Stomach (tissue), 8 donors: ENCODE measurements at regions not wholly inside any gene's neighbourhood (a gene's known extent, or its start where the extent isn't known, plus 50 kb on each side); places are given as distances from the start of the nearest gene placed in this dataset.

Experiments used
- DNase-seq, 2 donors: peaks; one replicate each; pipeline versions ENCODE4 v3.0.0 to v3.0.0-alpha.2; 2013 to 2019
- H3K27ac ChIP-seq, 5 donors: fragments of 200-600 bp in 4 of 5; sonication (generic) in 4 of 5; one replicate each; pipeline ENCODE4 v1.5.1; 2013 to 2019; ENCODE audit warnings: mild to moderate bottlenecking in 1 of 5, moderate library complexity in 1 of 5
- H3K27me3 ChIP-seq, 3 donors: fragments of 200-600 bp; sonication (generic); one replicate each; pipeline ENCODE4 v1.5.1; 2017 to 2019; ENCODE audit warnings: mixed run types in 1 of 3
- H3K36me3 ChIP-seq, 4 donors: fragments of 200-600 bp; sonication (generic); 1 replicate in 3 of 4; 2 replicates in 1 of 4; pipeline ENCODE4 v1.5.1; 2016 to 2019
- H3K4me1 ChIP-seq, 4 donors: fragments of 200-600 bp; sonication (generic); one replicate each; pipeline ENCODE4 v1.5.1; 2016 to 2019
- H3K4me3 ChIP-seq, 4 donors: fragments of 200-600 bp; sonication (generic) in 3 of 4; one replicate each; pipeline ENCODE4 v1.5.1; 2016 to 2019; ENCODE audit warnings: mild to moderate bottlenecking in 1 of 4
- H3K9me3 ChIP-seq, 4 donors: fragments of 200-600 bp; sonication (generic); one replicate each; pipeline ENCODE4 v1.5.1; 2016 to 2019
- EP300 ChIP-seq: sonication (generic); formaldehyde crosslinking; IDR thresholded peaks from one replicate; pipeline ENCODE4 v1.6.1; 2017; ENCODE audit warnings: antibody characterized with exemption
- POLR2A ChIP-seq, 4 donors: fragments of 450-650 bp; IDR thresholded peaks; one replicate each; pipeline ENCODE4 v1.6.1; 2016; ENCODE audit warnings: antibody characterized with exemption in 4 of 4, control low read depth in 2 of 4, mild to moderate bottlenecking in 1 of 4, moderate library complexity in 1 of 4
- POLR2AphosphoS5 ChIP-seq, 3 donors: sonication (generic); formaldehyde crosslinking; IDR thresholded peaks; one replicate each; pipeline ENCODE4 v1.6.1; 2016; ENCODE audit warnings: antibody characterized with exemption in 3 of 3
- WGBS, 5 donors: extraction: QIAGEN DNeasy Blood & Tissue Kit in 3 of 5; methylation state at CpG; one replicate each; pipeline versions ENCODE4 v1.1.5 to v1.1.7; 2013 to 2018; 5-methylcytosine and 5-hydroxymethylcytosine counted together
- intact Hi-C: fragments of 100-400 bp; cut with DNase I; formaldehyde crosslinking; loops from one replicate; pipeline ENCODE4 v1.15.1; 2023; ENCODE audit warnings: low total_unique reads
- TF ChIP-seq, protein P1 (sequence below), 7 experiments: fragments of 450-650 bp in 4 of 7; fragments of 200-600 bp in 3 of 7; sonication (generic) in 3 of 7; IDR thresholded peaks; one replicate each; pipeline ENCODE4 v1.5.1; 2016 to 2019; ENCODE audit warnings: antibody characterized with exemption in 7 of 7, control low read depth in 2 of 7, mild to moderate bottlenecking in 1 of 7
- donor health status: healthy with polysubstance abuse.
- donor health status: Bipolar disorder and iron deficiency.
- donor health status: healthy.

DNA sequence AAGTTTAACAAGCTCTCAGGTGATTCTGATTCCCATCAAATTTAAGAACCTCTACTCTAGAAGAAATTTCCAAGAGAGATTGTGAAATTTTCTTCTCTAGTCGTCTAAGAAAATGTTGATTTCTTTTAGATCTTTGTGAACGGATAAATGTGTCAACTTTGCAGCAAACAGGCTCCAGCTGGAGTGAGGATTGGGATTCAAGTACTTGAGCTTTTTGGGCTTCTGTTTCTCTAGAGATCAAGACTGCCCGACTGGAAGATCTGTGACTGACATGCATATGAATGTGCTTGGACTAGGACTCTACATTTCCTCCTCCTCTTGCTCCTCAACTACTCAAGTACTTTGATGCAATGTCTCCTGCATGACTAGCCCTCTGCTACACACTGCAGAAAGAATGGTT lies 388.3 kb downstream of the TMEM38B start:
- Histone ChIP-seq H3K27me3 (no peaks in the 10 kb centered on the region), H3K9me3 (no peaks in the 10 kb centered on the region), H3K4me3 (no peak overlapping the region), H3K36me3 (no peaks in the 10 kb centered on the region), H3K27ac (no peak overlapping the region), H3K4me1 (no peaks in the 10 kb centered on the region)
- intact Hi-C loops = no loop called here
- TF ChIP-seq POLR2AphosphoS5 (IDR thresholded peaks at IDR 0.05) (no peak), EP300 (no peak), POLR2A (IDR thresholded peaks at IDR 0.05) (no peak)
- TF ChIP-seq, protein P1, sequence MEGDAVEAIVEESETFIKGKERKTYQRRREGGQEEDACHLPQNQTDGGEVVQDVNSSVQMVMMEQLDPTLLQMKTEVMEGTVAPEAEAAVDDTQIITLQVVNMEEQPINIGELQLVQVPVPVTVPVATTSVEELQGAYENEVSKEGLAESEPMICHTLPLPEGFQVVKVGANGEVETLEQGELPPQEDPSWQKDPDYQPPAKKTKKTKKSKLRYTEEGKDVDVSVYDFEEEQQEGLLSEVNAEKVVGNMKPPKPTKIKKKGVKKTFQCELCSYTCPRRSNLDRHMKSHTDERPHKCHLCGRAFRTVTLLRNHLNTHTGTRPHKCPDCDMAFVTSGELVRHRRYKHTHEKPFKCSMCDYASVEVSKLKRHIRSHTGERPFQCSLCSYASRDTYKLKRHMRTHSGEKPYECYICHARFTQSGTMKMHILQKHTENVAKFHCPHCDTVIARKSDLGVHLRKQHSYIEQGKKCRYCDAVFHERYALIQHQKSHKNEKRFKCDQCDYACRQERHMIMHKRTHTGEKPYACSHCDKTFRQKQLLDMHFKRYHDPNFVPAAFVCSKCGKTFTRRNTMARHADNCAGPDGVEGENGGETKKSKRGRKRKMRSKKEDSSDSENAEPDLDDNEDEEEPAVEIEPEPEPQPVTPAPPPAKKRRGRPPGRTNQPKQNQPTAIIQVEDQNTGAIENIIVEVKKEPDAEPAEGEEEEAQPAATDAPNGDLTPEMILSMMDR (IDR thresholded peaks at IDR 0.05) = no peak
- 56 to 71% (median 68%) methylated on average over 3 of the region's 3 CpGs for WGBS, 5 donors
- no peak for DNase-seq

DNA sequence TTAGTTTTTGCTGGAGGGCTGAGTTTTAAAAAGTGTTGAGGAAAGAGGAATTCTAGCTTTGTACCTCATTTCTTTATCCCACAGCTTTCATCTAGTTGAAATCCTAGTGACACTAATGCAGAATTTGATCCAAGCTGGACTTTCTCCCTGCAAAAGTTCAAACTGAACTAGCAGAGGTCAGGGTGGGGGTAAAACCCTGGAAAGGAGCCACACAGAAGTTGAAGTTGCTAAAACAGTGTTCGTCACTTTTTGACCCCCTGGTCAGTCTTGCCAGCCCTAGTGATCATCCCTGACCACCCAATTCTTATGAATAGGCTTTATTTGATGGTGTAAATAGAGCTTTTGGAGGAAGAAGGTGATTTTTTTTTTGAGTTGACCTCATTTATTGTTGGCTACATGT lies 390.4 kb downstream of the TMEM38B start:
- no peak for DNase-seq
- no peaks in the 10 kb centered on the region for H3K4me1 ChIP-seq
- TF ChIP-seq POLR2AphosphoS5 (IDR thresholded peaks at IDR 0.05) (no peak), EP300 (no peak)
- TF ChIP-seq, protein P1 (IDR thresholded peaks at IDR 0.05) = no peak
- intact Hi-C loops = no loop called here
- WGBS, 5 donors = 19 to 38% (median 23%) methylated on average over 1 of the region's 1 CpG
- H3K36me3 ChIP-seq = no peaks in the 10 kb centered on the region
- no peak overlapping the region for H3K4me3 ChIP-seq
- H3K9me3 ChIP-seq = no peaks in the 10 kb centered on the region
- H3K27ac ChIP-seq = no peak overlapping the region
- H3K27me3 ChIP-seq = no peaks in the 10 kb centered on the region

DNA sequence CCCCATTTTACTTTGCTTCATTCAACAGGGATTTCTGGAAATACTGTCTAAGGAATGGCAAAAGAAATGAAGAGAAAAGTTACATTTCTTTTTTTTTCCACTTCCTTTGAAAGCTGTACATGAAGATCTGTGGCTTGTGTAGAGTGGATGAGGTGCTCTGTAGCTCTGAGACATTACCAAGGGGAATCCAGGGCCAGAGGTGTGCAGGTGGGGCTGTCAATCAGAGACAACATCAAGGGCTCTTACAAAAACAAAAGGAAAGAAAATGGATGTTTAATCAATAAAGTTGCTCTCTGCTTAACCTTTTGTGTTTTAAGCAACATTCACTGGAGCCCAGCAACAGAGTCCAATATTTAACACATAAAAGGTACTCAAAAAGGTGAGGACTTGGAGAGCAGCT lies 391.1 kb downstream of the TMEM38B start:
- Histone ChIP-seq H3K27me3 (no peaks in the 10 kb centered on the region), H3K4me3 (no peak overlapping the region), H3K9me3 (no peaks in the 10 kb centered on the region), H3K4me1 (no peaks in the 10 kb centered on the region), H3K36me3 (no peaks in the 10 kb centered on the region), H3K27ac (no peak overlapping the region)
- intact Hi-C loops = no loop called here
- no peak for TF ChIP-seq POLR2AphosphoS5 (IDR thresholded peaks at IDR 0.05)
- no peak for DNase-seq

- intact Hi-C loops = no loop called here
- TF ChIP-seq POLR2AphosphoS5 (IDR thresholded peaks at IDR 0.05) (no peak), POLR2A (IDR thresholded peaks at IDR 0.05) (no peak), EP300 (no peak)
- TF ChIP-seq, protein P1 (IDR thresholded peaks at IDR 0.05) = no peak
- 82 to 96% (median 89%) methylated on average over 4 of the region's 4 CpGs for WGBS, 5 donors
- no peaks in the 10 kb centered on the region for H3K4me1 ChIP-seq
- H3K27me3 ChIP-seq = no peaks in the 10 kb centered on the region
- peaks cover 0 to 17% (median 13%) of the 10 kb centered on the region in 4 donors for H3K9me3 ChIP-seq
- no peak for DNase-seq
- no peak overlapping the region for H3K27ac ChIP-seq
- H3K4me3 ChIP-seq = no peak overlapping the region
- H3K36me3 ChIP-seq = no peaks in the 10 kb centered on the region
Measured at GRCh38 chr9:106092083-106092482, 397.7 kb downstream of the TMEM38B start.

- H3K36me3 ChIP-seq = no peaks in the 10 kb centered on the region
- intact Hi-C loops = no loop called here
- no peaks in the 10 kb centered on the region for H3K27me3 ChIP-seq
- peaks cover 0 to 1% (median 0%) of the 10 kb centered on the region in 4 donors for H3K9me3 ChIP-seq
- H3K4me3 ChIP-seq = no peak overlapping the region
- H3K27ac ChIP-seq = no peak overlapping the region
- WGBS, 5 donors = 81 to 95% (median 88%) methylated on average over 2 of the region's 2 CpGs
- H3K4me1 ChIP-seq = no peaks in the 10 kb centered on the region
- no peak for DNase-seq
- TF ChIP-seq EP300 (no peak), POLR2AphosphoS5 (IDR thresholded peaks at IDR 0.05) (no peak), POLR2A (IDR thresholded peaks at IDR 0.05) (no peak)
- TF ChIP-seq, protein P1 (IDR thresholded peaks at IDR 0.05) = no peak
Measured at GRCh38 chr9:106102821-106103220, 408.5 kb downstream of the TMEM38B start.
